ENCODE measurements at regions not wholly inside any gene's neighbourhood (a gene's known extent, or its start where the extent isn't known, plus 50 kb on each side); places are given as distances from the start of the nearest gene placed in this dataset.

- no peak for DNase-seq
Measured at GRCh38 chr5:5575461-5575860, 153.0 kb downstream of the ICE1 start.

DNA sequence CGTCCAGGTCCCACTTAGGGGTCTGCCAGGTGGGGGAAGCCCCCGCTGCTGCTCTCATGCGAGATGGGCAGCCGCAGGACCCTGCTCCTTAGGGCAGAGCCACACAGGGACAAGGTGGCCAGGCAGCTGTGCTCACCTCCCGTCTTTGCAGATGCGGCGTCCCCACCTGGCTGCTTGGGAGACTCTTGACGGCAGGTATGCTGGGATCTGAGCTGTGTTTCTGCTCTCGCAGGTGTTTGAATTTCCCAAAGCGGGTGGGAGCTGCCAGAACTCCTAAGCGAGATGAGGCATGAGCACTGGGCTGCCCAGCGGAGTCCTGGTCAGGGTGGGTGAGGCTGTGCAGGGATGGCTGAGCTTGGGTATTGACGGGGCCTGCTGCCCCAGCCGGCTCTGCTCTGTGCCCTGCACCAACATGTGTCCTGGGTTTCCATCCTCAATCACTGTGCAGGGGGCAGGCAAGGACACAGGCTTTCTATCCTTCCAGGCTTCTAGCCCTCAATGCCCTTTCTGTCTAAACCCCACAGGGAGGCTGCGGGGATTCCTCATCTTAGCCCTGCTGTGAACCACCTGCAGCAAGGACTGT, 151.4 kb downstream of the ICE1 start:
- no peak for DNase-seq

- peak; percentile 51 for DNase-seq
Measured at GRCh38 chr5:5572976-5573797, 150.7 kb downstream of the ICE1 start.

DNA sequence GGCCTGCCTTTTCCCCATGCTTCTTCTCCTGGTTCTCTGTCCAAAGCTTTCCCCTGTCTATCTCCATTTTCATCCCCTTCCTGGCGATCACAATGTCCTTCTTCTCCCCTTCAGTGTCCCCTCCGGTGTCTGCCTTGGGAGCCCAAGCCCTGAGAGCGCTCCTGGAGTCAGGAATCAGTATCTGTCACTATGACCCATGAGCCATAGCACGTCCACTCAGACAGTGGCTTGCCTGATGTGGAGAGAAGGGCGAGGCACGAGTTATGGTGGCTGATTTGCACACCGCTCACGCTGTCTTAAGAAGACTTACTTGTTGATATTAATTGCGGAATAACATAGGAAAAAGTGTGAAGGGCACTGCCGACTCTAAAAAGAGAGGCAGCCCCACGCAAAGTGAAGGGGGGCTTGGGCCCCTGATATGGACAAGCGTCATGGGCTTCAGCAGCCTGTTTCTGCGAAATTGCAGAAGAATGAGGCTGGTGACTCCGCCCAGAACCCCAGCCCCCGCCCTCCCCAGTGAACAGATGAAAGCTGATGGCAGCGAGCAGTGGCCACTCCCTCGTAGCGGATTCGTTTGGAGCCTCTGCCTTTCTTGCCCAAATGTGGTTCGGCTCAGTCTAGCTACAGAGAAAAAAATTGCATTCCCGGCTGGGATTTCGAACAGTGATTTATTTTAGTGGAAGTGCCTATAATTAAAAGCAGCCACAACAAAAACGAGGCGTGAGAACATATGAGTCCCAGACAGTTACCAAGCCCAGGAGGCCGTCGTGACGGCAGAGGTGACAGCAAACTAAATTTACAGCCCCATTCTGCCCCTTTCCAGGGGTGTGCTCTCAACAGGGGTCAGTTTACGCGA, 149.8 kb downstream of the ICE1 start:
- peak; percentile 51 for DNase-seq

DNA sequence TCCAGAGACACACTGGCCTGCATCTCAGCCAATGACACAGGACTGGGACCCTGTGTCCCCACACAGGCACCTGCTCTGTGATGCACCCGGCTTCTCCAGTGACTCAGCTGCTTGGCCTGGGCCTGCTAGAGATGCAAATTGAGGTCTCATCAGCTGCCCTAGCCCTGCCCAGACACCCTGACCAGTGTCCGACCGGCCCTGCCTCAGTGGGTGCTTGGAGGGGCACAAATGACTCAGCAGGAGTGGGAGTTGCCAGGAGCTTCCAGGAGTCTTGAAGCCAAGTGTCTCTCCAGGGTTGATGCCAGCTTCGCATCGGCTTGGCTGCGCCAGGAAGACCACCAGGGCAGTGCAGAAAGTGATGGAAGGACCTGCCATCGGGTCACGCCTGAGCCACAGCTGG, 148.2 kb downstream of the ICE1 start:
- DNase-seq = no peak

DNA sequence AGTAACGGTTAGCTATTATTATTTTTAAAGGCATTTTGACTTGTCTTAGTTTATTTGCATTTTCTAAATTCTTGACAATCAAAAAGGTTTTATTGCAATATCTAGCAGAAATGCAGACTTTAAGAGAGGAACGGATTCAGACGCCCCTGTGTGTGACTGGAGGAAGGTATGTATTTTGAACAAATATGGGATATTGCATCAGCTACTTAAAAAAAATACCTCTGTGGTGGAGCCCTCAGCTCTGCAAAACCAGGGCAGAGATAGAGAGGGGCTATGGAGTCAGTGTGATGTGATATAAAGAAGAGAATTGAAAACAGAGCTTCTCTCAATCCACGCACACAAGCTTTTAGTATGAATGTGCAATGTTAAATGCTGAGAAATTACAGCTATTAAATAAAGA, 142.4 kb downstream of the ICE1 start:
- DNase-seq = no peak

DNA sequence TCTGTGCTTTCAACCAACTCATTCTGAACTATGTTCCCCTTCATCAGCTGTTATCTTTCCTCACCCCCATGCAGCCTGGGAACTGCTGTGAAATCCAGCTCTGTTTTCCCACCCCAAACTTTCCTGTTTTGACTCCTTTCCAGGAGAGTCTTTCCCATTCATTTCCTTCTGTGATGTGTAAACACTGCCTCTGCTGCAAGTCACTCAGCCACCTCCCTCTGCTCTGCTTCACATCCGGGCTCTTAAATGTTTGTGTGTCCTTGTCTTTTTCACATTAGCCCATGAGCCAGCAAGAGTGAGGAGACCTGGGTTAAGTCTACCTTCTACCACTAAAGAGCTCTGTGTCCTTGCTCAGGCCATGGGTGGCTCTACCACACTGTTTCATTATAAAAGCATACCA, 137.5 kb downstream of the ICE1 start:
- no peak for DNase-seq

DNA sequence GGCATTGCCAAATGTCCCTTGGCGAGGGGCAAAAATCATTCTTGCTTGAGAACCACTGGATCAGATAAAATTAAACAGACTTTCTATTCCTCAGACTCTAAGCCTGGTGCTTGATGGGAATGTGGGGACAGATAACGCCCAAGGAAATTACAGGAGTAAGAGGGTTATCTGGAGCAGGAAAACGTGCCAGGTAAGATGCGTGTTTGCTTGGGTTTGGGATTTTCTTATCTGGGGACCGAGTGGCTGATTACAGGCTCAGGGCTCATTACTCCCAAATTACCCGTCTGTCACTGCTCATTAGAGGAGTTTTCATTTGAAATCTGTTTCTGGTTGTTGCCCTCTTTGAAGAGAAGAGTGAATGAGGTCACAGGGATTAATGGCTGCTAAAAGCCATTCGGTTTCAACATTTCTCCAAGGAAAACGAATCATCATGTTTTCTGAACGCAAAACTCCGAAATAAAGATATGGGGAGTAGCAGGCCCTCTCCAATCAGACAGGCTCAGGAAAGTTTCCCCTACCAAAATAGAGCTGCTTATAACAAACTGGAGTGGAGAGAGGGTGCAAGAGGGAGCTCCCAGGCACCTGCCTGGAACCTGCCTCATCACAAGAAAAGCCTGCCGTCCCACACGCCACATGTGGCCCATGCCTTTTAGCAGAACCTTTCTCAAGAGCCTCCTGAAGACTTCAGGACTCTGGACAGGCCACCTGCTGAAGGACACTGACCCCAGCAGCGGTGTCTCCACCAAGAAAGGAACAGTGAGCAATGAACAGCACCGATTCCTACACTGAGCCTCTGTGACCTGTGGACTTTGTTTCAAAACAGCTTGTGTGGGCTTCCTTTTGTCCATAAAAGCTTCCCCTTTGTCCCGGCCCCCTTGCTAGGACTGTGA, 136.4 kb downstream of the ICE1 start:
- peak; percentile 88 for DNase-seq

DNA sequence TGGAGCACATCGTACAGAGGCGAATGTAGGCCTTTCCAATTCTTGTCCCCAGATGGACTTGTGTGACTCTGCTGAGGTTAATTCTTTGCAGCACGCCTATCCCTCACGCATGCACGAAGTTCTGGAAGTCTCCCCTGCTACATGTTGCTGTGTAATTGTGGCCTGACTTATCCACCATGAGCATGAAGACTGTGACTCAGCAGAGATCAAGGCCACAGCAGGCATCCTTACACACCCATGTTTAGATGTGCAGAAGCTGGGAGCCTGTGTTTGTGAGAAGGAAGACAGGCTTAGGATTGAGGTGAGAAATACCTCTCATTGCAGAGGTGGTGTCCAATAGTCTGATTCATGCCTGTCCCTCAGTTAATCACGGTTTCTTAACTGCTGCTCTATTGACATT, 135.6 kb downstream of the ICE1 start:
- peak; percentile 42 for DNase-seq

DNA sequence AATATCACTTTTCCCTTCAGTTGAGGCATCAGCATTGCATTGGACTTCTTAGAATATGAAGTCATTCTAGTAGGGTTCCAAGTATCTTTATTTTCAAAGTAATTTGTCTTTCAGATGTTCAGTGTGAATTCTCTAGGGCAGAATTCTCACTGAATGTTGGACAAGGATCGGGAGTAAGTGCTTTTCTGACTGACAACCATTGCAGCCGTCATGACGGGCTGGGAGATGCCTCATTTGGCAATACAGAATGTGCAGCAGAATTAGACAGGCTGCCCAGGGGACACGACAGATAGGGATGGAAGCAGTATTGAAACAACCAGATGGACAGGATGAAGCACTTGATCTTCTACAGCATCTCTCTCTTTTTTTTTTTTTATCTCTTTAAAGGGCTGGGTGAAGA, 129.0 kb downstream of the ICE1 start:
- DNase-seq = peak; percentile 54

GRCh38 chr5:5546408-5546807, 123.9 kb downstream of the ICE1 start:
- DNase-seq = peak; percentile 33

GRCh38 chr5:5544094-5544663, 121.7 kb downstream of the ICE1 start:
- no peak for DNase-seq

DNA sequence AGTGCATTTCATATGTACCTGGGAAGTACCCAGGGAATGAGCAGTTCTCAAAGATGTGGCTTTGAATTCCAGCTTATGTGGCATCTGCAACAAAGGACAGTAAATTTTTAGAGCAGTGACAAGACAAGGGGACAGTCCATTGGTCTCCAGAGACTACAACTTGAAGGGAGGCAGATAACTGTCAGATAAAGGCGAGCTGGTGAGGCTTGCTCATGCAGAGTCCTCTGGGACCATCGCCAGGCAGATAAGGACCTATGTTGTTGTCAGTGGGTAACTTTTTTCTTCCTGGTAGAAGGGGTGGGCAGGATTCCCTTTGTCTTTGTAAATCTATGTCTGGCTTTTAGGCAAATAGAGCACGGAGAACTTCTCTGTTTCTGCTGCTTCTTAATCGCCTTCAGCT, 120.2 kb downstream of the ICE1 start:
- no peak for DNase-seq

GRCh38 chr5:5540065-5540464, 117.6 kb downstream of the ICE1 start:
- DNase-seq = no peak
